ENCODE measurements at regions not wholly inside any gene's neighbourhood (a gene's known extent, or its start where the extent isn't known, plus 50 kb on each side); places are given as distances from the start of the nearest gene placed in this dataset.

DNA sequence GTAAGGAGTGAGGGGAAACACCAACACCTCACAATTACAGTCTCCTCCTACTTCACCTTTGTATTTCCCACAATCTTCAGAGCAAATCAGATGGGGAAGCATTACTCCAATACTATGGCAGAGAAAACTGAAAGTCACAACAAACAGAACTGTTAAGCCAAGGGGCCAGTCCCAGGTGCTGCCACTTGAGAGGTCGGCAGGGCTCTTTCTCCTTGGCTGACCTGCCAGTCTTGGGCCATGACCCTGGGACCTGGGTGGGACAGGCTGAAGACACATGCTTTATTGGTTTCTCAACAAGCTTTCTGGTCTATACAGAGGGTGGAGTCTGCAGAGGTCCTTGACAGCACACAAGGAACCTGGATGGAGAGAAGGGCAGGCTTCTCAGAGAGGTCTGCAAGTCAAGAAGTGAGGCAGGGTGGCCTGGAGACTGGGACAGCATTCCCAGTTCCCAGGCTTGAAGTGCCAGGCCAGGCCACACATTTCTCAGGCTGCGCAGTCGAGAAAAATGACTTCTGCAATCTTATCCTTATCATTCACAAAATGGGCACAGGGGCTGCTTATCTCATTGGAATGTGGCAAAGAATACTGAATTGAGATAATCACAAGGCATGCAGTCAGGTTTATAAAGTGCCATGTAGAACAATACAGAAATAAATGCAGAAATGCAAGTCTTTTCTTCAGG lies 301.0 kb downstream of the CXCL12 start:
- no peak overlapping the region for H3K4me3 ChIP-seq
- no peaks in the 10 kb centered on the region for H3K36me3 ChIP-seq
- H3K27me3 ChIP-seq, result no peaks in the 10 kb centered on the region
- H3K27ac ChIP-seq, result no peak overlapping the region
- intact Hi-C loops (cut with DNase I), result no loop called here
- H3K4me1 ChIP-seq, result no peaks in the 10 kb centered on the region
- TF ChIP-seq, protein P1, sequence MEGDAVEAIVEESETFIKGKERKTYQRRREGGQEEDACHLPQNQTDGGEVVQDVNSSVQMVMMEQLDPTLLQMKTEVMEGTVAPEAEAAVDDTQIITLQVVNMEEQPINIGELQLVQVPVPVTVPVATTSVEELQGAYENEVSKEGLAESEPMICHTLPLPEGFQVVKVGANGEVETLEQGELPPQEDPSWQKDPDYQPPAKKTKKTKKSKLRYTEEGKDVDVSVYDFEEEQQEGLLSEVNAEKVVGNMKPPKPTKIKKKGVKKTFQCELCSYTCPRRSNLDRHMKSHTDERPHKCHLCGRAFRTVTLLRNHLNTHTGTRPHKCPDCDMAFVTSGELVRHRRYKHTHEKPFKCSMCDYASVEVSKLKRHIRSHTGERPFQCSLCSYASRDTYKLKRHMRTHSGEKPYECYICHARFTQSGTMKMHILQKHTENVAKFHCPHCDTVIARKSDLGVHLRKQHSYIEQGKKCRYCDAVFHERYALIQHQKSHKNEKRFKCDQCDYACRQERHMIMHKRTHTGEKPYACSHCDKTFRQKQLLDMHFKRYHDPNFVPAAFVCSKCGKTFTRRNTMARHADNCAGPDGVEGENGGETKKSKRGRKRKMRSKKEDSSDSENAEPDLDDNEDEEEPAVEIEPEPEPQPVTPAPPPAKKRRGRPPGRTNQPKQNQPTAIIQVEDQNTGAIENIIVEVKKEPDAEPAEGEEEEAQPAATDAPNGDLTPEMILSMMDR (IDR thresholded peaks at IDR 0.05), result no peak
- H3K9me3 ChIP-seq, result no peaks in the 10 kb centered on the region
- ATAC-seq (no peak), DNase-seq (no peak)

DNA sequence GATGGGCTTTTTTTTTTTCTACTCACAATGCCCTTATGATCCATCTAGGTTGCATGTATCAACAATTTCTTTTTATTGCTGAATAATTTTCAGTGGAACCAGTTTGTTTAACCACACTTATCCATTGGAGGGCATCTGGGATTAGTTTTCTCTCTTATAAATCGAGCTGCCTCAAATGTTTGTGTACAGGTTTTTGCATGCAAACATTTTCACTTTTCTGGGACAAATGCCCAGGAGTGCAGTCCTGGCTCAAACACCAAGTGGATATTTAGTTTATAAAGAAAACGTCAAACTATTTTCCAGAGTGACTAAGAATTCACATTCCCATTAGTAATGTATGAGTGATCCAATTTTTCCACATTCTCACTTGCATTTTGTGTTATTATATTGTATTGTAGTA lies 313.4 kb downstream of the CXCL12 start:
- intact Hi-C loops (cut with DNase I), result no loop called here

DNA sequence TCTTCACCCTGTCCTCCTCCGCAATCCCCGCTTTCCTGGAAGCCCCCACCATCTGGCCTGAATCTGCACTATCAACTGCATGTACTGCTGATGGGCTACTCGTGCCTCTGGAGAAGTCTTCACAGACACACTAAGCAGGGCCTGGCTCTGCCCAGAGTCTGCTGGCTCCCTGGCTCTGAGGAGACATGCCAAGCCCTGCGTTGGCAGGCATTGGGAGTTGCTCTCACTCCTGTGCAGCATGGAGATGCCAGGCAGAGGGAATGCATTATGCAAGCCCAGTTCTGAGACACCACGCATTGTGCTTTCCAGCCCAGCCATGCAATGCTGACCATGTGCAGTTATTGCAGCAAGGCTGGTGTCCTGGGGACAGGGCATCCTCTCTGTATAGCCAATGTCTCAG lies 314.6 kb downstream of the CXCL12 start:
- Histone ChIP-seq H3K4me1 (peaks cover 0 to 4% of the 10 kb centered on the region in 2 donors), H3K36me3 (no peaks in the 10 kb centered on the region), H3K27ac (no peak overlapping the region), H3K4me3 (no peak overlapping the region), H3K27me3 (no peaks in the 10 kb centered on the region), H3K9me3 (peaks cover 0 to 6% of the 10 kb centered on the region in 2 donors)
- TF ChIP-seq, protein P1 (IDR thresholded peaks at IDR 0.05), result no peak
- DNase-seq, result no peak
- intact Hi-C loops (cut with DNase I), result no loop called here
- ATAC-seq, result no peak

More for the DNA sequence above, 313.4 kb downstream of the CXCL12 start:
- no peaks in the 10 kb centered on the region for H3K4me1 ChIP-seq
- no peak for ATAC-seq
- no peak overlapping the region for H3K27ac ChIP-seq
- H3K4me3 ChIP-seq, result no peak overlapping the region
- no peaks in the 10 kb centered on the region for H3K36me3 ChIP-seq
- TF ChIP-seq, protein P1 (IDR thresholded peaks at IDR 0.05), result no peak
- H3K9me3 ChIP-seq, result peaks cover 0 to 9% of the 10 kb centered on the region in 2 donors
- no peaks in the 10 kb centered on the region for H3K27me3 ChIP-seq
- DNase-seq, result peak in 2 of 4 donors; percentile 39 to 67

DNA sequence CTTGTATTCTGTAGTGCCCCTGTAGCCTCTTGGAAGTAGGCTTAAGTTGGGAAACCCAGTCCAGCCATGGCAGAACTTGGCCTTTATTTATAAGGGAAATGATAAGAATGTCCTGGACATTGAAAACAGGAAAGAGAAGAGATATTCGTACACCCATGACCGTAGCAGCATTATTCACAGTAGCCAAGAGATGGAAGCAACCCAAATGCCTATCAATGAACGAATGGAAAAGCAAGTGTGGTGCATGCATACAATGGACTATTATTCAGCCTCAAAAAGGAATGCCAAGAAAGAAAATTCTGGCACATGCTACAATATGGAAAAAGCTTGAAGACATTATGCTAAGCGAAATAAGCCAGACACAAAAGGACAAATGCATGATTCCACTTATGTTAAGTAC lies 315.3 kb downstream of the CXCL12 start:
- DNase-seq, result no peak
- H3K36me3 ChIP-seq, result no peaks in the 10 kb centered on the region
- H3K9me3 ChIP-seq, result peaks cover 0 to 3% of the 10 kb centered on the region in 2 donors
- intact Hi-C loops (cut with DNase I), result no loop called here
- H3K4me3 ChIP-seq, result no peak overlapping the region
- TF ChIP-seq, protein P1 (IDR thresholded peaks at IDR 0.05), result no peak
- H3K4me1 ChIP-seq, result peaks cover 0 to 5% of the 10 kb centered on the region in 2 donors
- H3K27me3 ChIP-seq, result no peaks in the 10 kb centered on the region
- no peak overlapping the region for H3K27ac ChIP-seq
- ATAC-seq, result no peak

DNA sequence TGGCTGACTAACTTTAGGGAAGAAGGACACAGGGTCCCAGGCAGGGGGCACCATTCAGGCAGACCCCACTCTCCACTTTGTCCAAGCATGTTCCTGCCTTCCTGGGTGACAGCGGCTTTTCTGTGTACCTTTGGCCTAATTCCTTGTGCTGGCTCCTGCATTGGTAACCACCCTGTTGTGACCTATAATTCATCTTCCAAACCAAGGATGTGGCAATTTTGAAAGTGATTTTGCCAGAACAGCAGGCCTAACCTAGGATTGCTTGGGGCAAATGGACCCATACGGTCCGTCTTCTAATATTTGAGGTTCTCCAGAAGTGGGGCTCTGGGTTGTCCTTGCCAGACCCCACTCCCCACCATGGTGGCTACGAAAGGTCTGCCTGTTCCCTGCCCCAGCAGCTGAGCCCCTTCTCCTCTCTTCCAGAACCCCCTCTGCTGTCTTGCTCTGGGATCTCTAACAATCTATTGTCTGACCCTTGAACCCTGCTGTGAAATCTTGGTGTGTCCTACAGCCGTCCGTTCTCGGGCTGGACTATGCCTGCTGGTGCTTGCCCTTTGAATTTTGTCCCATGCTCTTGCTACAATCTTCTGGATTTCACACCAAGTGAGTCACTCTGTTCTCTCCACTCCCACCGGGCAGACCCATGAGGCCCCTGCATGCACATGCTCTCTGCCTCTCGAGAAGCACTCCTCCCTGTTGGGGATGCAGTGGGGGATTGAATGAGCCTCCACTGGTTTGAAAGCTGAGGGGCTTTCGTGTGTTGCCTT lies 316.0 kb downstream of the CXCL12 start:
- intact Hi-C loops (cut with DNase I), result no loop called here
- Histone ChIP-seq H3K9me3 (no peaks in the 10 kb centered on the region), H3K4me1 (peaks cover 0 to 5% of the 10 kb centered on the region in 2 donors), H3K27ac (no peak overlapping the region), H3K36me3 (no peaks in the 10 kb centered on the region), H3K27me3 (no peaks in the 10 kb centered on the region), H3K4me3 (no peak overlapping the region)
- TF ChIP-seq, protein P1 (IDR thresholded peaks at IDR 0.05), result no peak
- DNase-seq (no peak), ATAC-seq (no peak)
